Heart left ventricle (tissue), 16 donors: ENCODE measurements at regions not wholly inside any gene's neighbourhood (a gene's known extent, or its start where the extent isn't known, plus 50 kb on each side); places are given as distances from the start of the nearest gene placed in this dataset.

Experiments
- ATAC-seq, 4 donors: fragments of 200-7000 bp; cut with Tn5 transposase; one replicate each; pipeline ENCODE4 v1.9.1; 2020 to 2022; ENCODE audit warnings: moderate library complexity in 4 of 4, mild to moderate bottlenecking in 3 of 4, moderate number of reproducible peaks in 1 of 4
- DNase-seq, 5 donors: peaks; one replicate each; pipeline ENCODE4 v3.0.0-alpha.2; 2020
- H3K27ac ChIP-seq, 12 donors: fragments of 200-600 bp; sonication (generic) in 4 of 12; one replicate each; pipeline versions ENCODE4 v1.5.0 to v1.8.0; 2016 to 2022; ENCODE audit warnings: mild to moderate bottlenecking in 2 of 12
- H3K27me3 ChIP-seq, 9 donors: fragments of 200-600 bp; sonication (generic) in 2 of 9; one replicate each; pipeline versions ENCODE4 v1.5.1 to v1.8.0; 2016 to 2022; ENCODE audit warnings: mild to moderate bottlenecking in 3 of 9
- H3K36me3 ChIP-seq, 9 donors: fragments of 200-600 bp; sonication (generic) in 2 of 9; one replicate each; pipeline versions ENCODE4 v1.5.0 to v1.8.0; 2018 to 2022; ENCODE audit warnings: mild to moderate bottlenecking in 2 of 9
- H3K4me1 ChIP-seq, 12 donors: fragments of 200-600 bp; sonication (generic) in 4 of 12; one replicate each; pipeline versions ENCODE4 v1.5.0 to v1.8.0; 2016 to 2022; ENCODE audit warnings: mild to moderate bottlenecking in 3 of 12
- H3K4me3 ChIP-seq, 12 donors: fragments of 200-600 bp; sonication (generic) in 4 of 12; one replicate each; pipeline versions ENCODE4 v1.5.0 to v1.8.0; 2017 to 2022; ENCODE audit warnings: mild to moderate bottlenecking in 9 of 12, moderate library complexity in 4 of 12
- H3K9me3 ChIP-seq, 12 donors: fragments of 200-600 bp; sonication (generic) in 4 of 12; one replicate each; pipeline versions ENCODE4 v1.5.0 to v1.8.0; 2016 to 2022; ENCODE audit warnings: mild to moderate bottlenecking in 1 of 12
- CTCF ChIP-seq, 12 donors: fragments of 200-600 bp; sonication (generic) in 4 of 12; IDR thresholded peaks; one replicate each; pipeline versions ENCODE4 v1.5.0 to v1.8.0; 2018 to 2022; ENCODE audit warnings: antibody characterized with exemption in 12 of 12, mild to moderate bottlenecking in 5 of 12
- POLR2A ChIP-seq, 2 donors: fragments of 450-650 bp; IDR thresholded peaks; one replicate each; pipeline ENCODE4 v1.6.1; 2017; ENCODE audit warnings: antibody characterized with exemption in 2 of 2, mild to moderate bottlenecking in 2 of 2, moderate library complexity in 2 of 2
- WGBS, 4 donors: extraction: QIAGEN DNeasy Blood & Tissue Kit in 2 of 4; methylation state at CpG; one replicate each; pipeline versions ENCODE4 v1.1.5 to v1.1.7; 2013 to 2018; 5-methylcytosine and 5-hydroxymethylcytosine counted together
- intact Hi-C, 10 donors: fragments of 100-400 bp; cut with DNase I; formaldehyde crosslinking; loops; one replicate each; pipeline versions ENCODE4 v1.11.1 to v1.14.2; 2022
- donor health status: ischemic (EF 13 %, LVEDD 7.1; RV severe dilation, severe dysfunction).
- donor health status: healthy with polysubstance abuse.
- donor health status: DM: no; HTN: yes; CAD: no.
- donor health status: DM: no; HTN: no; CAD: no.
- donor health status: ischemic (EF 25% LVEDD 6.9; RV normal size, moderate dysfunction).
- donor health status: ischemic (EF 25% LVEDD 5.7; RV mildly dilated, moderate dysfunction).
- donor health status: healthy.
- donor health status: DM: yes; HTN: yes; CAD: no.
- donor health status: ischemic (EF 35%, LVEDD 5.7; RV mildly dilated, moderate dysfunction).
- donor health status: nonischemic (EF 11% LVEDD 7.7; RV severe dilation, severe dysfunction).
- donor health status: DM: yes; HTN: yes; CAD: no.
- donor health status: PGD.
- donor health status: ischemic (EF 29% LVEDD 5.4; RV normal size, mild dysfunction).
- donor health status: nonischemic (EF 23%, LVEDD 6.1; RV moderate dilation, normal function).

DNA sequence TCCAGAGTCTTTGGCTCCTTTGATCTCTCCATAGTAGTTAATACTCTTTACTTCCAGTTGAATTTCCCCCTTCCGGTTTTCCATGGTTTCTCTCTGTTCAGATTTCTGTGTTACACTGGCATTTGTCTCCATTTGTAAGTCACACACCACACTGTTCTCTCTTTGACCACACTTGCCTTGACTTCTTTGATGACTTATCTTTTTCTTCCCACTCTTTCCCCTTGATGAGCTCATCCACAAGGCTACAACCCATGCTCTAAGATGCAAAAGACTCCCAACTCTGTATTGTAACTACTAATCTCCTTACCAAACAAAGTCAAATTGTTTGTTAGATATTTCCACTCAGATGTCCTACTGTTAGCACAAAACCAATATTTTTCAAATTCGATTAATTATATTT is 242.7 kb upstream of the E2F7 start:
- intact Hi-C loops = no loop called here
- Histone ChIP-seq H3K27me3 (no peaks in the 10 kb centered on the region), H3K4me3 (no peak overlapping the region), H3K36me3 (no peaks in the 10 kb centered on the region), H3K9me3 (peaks cover 0 to 3% (median 0%) of the 10 kb centered on the region in 12 donors), H3K27ac (no peak overlapping the region), H3K4me1 (peaks cover 0 to 5% (median 0%) of the 10 kb centered on the region in 12 donors)
- DNase-seq (no peak), ATAC-seq (no peak)
- TF ChIP-seq POLR2A (IDR thresholded peaks at IDR 0.05) (no peak), CTCF (IDR thresholded peaks at IDR 0.05) (no peak)
- 63 to 80% (median 70%) methylated on average over 2 of the region's 2 CpGs for whole genome bisulfite sequencing, 4 donors

DNA sequence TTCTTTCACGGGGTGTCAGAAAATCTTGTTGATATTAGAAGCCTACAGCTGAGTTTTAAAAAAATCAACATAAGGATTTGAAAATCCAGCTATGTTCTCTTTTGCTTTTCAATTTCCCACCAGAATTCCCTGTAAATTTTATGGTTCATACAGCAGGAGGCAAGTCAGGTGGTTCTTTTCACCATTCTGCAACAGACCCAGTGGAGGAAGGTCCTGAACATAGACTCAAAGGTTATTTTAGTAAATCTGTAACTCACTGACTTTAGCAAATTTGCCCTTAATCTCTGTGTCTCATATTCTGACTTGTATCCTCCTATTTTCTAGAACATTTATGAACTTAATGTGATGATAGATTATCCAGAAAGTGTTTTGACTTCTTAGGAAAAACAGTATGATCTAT is 235.4 kb upstream of the E2F7 start:
- H3K36me3 ChIP-seq = no peaks in the 10 kb centered on the region
- no peak overlapping the region for H3K4me3 ChIP-seq
- TF ChIP-seq CTCF (IDR thresholded peaks at IDR 0.05) (no peak), POLR2A (IDR thresholded peaks at IDR 0.05) (no peak)
- no peaks in the 10 kb centered on the region for H3K27me3 ChIP-seq
- intact Hi-C loops = no loop called here
- ATAC-seq (no peak), DNase-seq (no peak)
- no peak overlapping the region for H3K27ac ChIP-seq
- WGBS, 4 donors = 0 to 93% (median 27%) methylated on average over 1 of the region's 1 CpG
- H3K4me1 ChIP-seq = no peaks in the 10 kb centered on the region
- peaks cover 0 to 3% (median 0%) of the 10 kb centered on the region in 12 donors for H3K9me3 ChIP-seq

- H3K27me3 ChIP-seq = no peaks in the 10 kb centered on the region
- no peak overlapping the region for H3K4me3 ChIP-seq
- H3K9me3 ChIP-seq = peaks cover 0 to 3% (median 0%) of the 10 kb centered on the region in 12 donors
- H3K27ac ChIP-seq = no peak overlapping the region
- no peaks in the 10 kb centered on the region for H3K4me1 ChIP-seq
- no peak for TF ChIP-seq POLR2A (IDR thresholded peaks at IDR 0.05)
- no peak for TF ChIP-seq CTCF (IDR thresholded peaks at IDR 0.05)
- no peaks in the 10 kb centered on the region for H3K36me3 ChIP-seq
- no peak for ATAC-seq
- no peak for DNase-seq
- WGBS, 4 donors = 81 to 93% (median 92%) methylated on average over 4 of the region's 4 CpGs
- intact Hi-C loops = no loop called here
Observed at GRCh38 chr12:77299910-77300669, 234.7 kb upstream of the E2F7 start.

DNA sequence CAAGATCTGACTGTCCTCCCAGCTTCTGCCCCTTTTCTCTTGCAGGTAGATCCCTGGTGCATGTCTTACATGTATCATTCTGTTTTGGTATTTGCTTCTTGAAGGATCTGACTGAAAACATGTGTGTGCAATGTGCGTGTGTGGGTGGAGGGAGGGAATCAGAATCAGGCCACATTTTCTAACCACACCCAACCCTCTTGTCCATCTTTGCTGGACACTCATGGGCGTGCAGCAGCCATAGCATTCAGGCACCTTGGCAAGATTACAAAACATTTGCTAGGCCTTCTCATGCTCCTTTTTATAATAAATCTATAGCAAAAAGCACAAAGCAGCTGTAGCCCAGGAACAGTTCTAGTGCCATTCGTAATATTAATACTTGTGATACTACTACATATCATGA is 233.6 kb upstream of the E2F7 start:
- intact Hi-C loops = no loop called here
- Histone ChIP-seq H3K36me3 (no peaks in the 10 kb centered on the region), H3K9me3 (no peaks in the 10 kb centered on the region), H3K27ac (no peak overlapping the region), H3K27me3 (no peaks in the 10 kb centered on the region), H3K4me1 (no peaks in the 10 kb centered on the region), H3K4me3 (no peak overlapping the region)
- TF ChIP-seq POLR2A (IDR thresholded peaks at IDR 0.05) = no peak
- no peak for TF ChIP-seq CTCF (IDR thresholded peaks at IDR 0.05)
- ATAC-seq (no peak), DNase-seq (no peak)
- WGBS, 4 donors = 78 to 91% (median 86%) methylated on average over 3 of the region's 3 CpGs
